ENCODE measurements at regions not wholly inside any gene's neighbourhood (a gene's known extent, or its start where the extent isn't known, plus 50 kb on each side); places are given as distances from the start of the nearest gene placed in this dataset.

DNA sequence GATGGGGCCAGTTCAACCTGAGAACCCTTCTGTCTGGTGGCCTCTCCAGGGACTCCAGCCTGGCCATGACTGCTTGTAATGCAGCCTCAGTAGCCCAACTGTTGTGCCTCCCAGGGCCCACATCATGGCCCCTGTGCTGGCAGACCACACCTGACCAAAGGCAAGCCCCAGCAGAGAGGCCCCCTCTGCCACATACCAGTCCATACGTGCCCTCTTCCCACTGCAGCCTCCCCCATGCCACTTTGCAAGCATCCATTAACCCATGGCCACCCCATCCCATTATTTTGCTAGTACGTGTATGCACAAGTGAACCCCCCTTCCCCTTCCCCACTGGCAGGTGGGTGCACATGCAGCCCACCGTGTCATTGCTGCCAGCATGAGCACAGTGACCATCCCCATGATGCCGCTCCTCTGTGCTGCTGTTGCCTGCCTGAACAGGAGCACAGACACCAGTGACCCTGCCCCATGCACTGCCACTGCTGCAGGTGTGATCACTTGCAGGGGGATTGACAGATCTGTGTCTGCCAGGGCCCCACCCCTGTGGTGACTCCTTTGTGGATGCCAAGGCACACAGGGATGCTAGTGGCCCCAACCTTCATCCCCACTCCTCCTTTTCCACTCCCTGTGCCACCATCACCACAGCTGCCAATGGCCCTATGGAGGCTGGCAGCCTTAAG, 330.0 kb upstream of the DSEL start:
- no peak for ATAC-seq (ENCODE audit: low read depth)
- CTCF ChIA-PET = no interaction called here
- POLR2A ChIA-PET = no interaction called here
- no peaks in the 10 kb centered on the region for H3K27me3 Mint-ChIP-seq
- H3K9me3 Mint-ChIP-seq = no peaks in the 10 kb centered on the region
- intact Hi-C loops (cut with micrococcal nuclease) = no loop called here
- TF ChIP-seq, protein P1, sequence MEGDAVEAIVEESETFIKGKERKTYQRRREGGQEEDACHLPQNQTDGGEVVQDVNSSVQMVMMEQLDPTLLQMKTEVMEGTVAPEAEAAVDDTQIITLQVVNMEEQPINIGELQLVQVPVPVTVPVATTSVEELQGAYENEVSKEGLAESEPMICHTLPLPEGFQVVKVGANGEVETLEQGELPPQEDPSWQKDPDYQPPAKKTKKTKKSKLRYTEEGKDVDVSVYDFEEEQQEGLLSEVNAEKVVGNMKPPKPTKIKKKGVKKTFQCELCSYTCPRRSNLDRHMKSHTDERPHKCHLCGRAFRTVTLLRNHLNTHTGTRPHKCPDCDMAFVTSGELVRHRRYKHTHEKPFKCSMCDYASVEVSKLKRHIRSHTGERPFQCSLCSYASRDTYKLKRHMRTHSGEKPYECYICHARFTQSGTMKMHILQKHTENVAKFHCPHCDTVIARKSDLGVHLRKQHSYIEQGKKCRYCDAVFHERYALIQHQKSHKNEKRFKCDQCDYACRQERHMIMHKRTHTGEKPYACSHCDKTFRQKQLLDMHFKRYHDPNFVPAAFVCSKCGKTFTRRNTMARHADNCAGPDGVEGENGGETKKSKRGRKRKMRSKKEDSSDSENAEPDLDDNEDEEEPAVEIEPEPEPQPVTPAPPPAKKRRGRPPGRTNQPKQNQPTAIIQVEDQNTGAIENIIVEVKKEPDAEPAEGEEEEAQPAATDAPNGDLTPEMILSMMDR (IDR thresholded peaks at IDR 0.05) = no peak
- no peak for DNase-seq
- H3K36me3 Mint-ChIP-seq (ENCODE audit: low read depth) = no peaks in the 10 kb centered on the region
- no peaks in the 10 kb centered on the region for H3K4me1 Mint-ChIP-seq
- no peak overlapping the region for H3K4me3 Mint-ChIP-seq
- no peak overlapping the region for H3K27ac Mint-ChIP-seq

DNA sequence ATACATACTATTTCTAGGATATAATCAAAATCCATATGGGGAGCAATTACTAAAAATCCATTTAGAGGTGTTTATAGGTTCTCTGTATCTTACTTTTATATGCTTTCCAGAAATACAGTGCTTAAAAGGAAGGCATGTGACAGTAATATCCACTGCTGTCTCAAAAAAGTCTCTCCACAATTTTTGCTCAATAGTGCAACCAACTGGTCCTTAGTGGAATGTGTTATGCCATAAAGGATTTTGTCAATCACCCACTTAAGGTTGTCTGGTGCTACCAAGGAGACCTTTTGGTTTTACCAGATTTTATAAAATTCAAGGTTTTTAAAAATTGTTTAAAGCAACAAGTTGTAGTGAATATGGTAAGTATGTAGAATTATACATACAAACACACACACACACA, 328.5 kb upstream of the DSEL start:
- TF ChIP-seq, protein P1 (IDR thresholded peaks at IDR 0.05) = no peak
- Mint-ChIP-seq H3K27me3 (no peaks in the 10 kb centered on the region), H3K4me3 (no peak overlapping the region), H3K9me3 (no peaks in the 10 kb centered on the region), H3K4me1 (no peaks in the 10 kb centered on the region), H3K27ac (no peak overlapping the region), H3K36me3 (ENCODE audit: low read depth) (no peaks in the 10 kb centered on the region)
- DNase-seq = no peak
- CTCF ChIA-PET = no interaction called here
- no peak for ATAC-seq (ENCODE audit: low read depth)
- intact Hi-C loops (cut with micrococcal nuclease) = no loop called here
- POLR2A ChIA-PET = no interaction called here

DNA sequence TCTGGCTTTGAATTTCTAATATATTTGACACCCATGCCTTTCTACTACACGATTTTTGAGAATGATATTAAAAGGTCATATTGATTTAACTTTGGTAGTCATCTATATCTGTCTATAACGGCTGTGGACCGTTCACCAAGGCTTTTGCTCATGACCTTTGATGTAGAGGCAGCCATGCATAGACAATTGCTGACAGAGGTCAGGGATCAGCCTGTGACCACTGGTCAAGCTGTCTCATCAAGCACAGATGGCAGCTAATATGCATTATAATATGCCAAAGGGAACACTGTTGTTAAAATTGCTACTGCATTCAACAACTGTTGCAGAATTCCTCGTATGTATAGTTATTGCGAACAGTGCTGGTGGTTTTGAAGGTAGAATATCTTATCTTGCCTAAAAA, 323.9 kb upstream of the DSEL start:
- ATAC-seq (ENCODE audit: low read depth) = no peak
- POLR2A ChIA-PET = no interaction called here
- no peak for DNase-seq
- no peaks in the 10 kb centered on the region for H3K36me3 Mint-ChIP-seq (ENCODE audit: low read depth)
- intact Hi-C loops (cut with micrococcal nuclease) = no loop called here
- no peaks in the 10 kb centered on the region for H3K4me1 Mint-ChIP-seq
- no peaks in the 10 kb centered on the region for H3K9me3 Mint-ChIP-seq
- no peak overlapping the region for H3K27ac Mint-ChIP-seq
- H3K4me3 Mint-ChIP-seq = no peak overlapping the region
- H3K27me3 Mint-ChIP-seq = no peaks in the 10 kb centered on the region
- CTCF ChIA-PET = no interaction called here
- TF ChIP-seq, protein P1 (IDR thresholded peaks at IDR 0.05) = no peak

DNA sequence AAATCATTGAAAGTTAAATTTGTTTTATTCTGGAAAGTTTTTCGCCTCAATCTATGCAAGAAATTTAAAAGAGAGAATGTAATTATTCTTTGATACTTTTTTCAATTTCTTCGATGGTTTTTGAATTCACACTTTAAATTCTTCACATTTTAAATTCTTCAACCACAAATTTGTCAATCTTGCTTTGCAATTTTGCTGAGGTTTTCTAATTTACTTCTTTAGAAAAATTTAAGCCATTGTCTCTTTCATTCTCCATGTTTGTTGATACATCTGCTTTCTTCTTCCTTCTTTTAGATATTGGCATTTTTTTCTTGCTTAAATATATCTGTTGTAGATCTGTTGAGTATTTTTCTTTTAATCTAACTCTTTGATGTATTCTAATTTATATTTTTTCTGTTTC, 301.9 kb upstream of the DSEL start:
- H3K27me3 Mint-ChIP-seq = no peaks in the 10 kb centered on the region
- ChIA-PET POLR2A (no interaction called here), CTCF (no interaction called here)
- H3K9me3 Mint-ChIP-seq = no peaks in the 10 kb centered on the region
- H3K36me3 Mint-ChIP-seq (ENCODE audit: low read depth) = no peaks in the 10 kb centered on the region
- no peak overlapping the region for H3K27ac Mint-ChIP-seq
- no peaks in the 10 kb centered on the region for H3K4me1 Mint-ChIP-seq
- no peak for ATAC-seq (ENCODE audit: low read depth)
- no peak overlapping the region for H3K4me3 Mint-ChIP-seq
- no peak for DNase-seq
- intact Hi-C loops (cut with micrococcal nuclease) = no loop called here
- TF ChIP-seq, protein P1 (IDR thresholded peaks at IDR 0.05) = no peak

DNA sequence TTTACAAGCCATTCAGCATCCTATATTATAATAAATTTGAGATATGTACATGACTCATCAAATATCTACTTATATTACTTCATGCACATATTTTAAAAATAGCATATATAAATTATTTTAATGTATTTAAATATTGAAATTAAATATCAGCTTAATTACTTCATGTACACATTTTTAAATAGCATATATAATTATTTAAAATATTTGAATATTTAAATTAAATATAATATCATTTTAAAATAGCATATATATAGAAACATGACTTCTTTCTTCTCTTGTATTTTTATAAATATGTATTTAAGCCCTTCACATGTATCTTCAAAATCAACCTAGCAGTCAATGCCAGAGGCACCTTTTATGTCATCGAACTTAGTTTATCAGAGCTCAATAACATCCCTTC, 298.8 kb upstream of the DSEL start:
- Mint-ChIP-seq H3K9me3 (peaks cover under 1% of the 10 kb centered on the region), H3K27ac (no peak overlapping the region), H3K4me3 (no peak overlapping the region), H3K36me3 (ENCODE audit: low read depth) (no peaks in the 10 kb centered on the region), H3K4me1 (no peaks in the 10 kb centered on the region), H3K27me3 (no peaks in the 10 kb centered on the region)
- CTCF ChIA-PET = no interaction called here
- POLR2A ChIA-PET = no interaction called here
- intact Hi-C loops (cut with micrococcal nuclease) = no loop called here
- TF ChIP-seq, protein P1 (IDR thresholded peaks at IDR 0.05) = no peak
- ATAC-seq (ENCODE audit: low read depth) = no peak
- no peak for DNase-seq
